ENCODE measurements at regions not wholly inside any gene's neighbourhood (a gene's known extent, or its start where the extent isn't known, plus 50 kb on each side); places are given as distances from the start of the nearest gene placed in this dataset.

DNA sequence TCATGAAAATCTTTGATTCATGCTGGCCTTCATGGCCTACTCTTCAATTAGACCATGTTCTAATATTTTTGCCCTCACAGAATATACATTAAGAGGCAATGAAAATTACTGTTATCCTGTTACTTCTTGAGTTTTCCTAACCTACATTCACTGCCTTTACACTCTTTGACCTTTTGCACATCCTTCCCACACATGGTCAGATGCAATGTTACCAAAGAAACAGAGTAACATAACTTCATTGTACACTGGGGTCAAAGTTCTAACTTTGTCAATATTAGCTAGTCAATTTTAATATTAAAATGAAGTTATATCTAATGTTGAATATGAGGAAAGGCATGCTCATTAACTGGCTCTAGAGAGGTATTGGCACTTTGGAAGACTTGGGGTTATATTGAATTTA, 284.8 kb downstream of the TEX13C start:
- TF ChIP-seq EZH2 (IDR thresholded peaks at IDR 0.05; ENCODE audit: borderline replicate concordance, low read length), result no peak
- TF ChIP-seq, protein P1, sequence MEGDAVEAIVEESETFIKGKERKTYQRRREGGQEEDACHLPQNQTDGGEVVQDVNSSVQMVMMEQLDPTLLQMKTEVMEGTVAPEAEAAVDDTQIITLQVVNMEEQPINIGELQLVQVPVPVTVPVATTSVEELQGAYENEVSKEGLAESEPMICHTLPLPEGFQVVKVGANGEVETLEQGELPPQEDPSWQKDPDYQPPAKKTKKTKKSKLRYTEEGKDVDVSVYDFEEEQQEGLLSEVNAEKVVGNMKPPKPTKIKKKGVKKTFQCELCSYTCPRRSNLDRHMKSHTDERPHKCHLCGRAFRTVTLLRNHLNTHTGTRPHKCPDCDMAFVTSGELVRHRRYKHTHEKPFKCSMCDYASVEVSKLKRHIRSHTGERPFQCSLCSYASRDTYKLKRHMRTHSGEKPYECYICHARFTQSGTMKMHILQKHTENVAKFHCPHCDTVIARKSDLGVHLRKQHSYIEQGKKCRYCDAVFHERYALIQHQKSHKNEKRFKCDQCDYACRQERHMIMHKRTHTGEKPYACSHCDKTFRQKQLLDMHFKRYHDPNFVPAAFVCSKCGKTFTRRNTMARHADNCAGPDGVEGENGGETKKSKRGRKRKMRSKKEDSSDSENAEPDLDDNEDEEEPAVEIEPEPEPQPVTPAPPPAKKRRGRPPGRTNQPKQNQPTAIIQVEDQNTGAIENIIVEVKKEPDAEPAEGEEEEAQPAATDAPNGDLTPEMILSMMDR (IDR thresholded peaks at IDR 0.05; ENCODE audit: low read length), result no peak
